CD4-positive, alpha-beta T cell treated with Interleukin-15 for 1 hour (primary cell): ENCODE measurements at regions not wholly inside any gene's neighbourhood (a gene's known extent, or its start where the extent isn't known, plus 50 kb on each side); places are given as distances from the start of the nearest gene placed in this dataset.

Experiments used
- DNase-seq: peaks from one replicate; pipeline ENCODE4 v3.0.0-alpha.2; 2020

DNA sequence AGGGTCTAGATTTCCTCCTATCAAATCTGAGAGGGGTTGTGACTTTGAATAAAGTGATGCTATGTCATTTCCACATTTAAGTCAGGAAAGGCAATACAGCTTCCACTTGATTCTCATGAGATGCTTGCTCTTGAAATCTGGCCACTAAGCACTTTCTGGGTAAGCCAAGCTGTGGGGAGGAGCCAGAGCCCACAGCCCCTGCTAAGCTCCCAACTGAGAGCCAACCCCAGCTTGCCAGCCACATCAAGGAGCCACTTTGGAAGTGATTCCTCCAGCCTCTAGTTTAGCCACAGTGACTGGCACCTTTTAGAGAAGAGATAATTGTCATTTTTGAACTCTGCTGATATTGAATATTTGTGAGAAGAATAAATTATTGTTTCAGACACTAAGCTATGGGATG is 1441.5 kb upstream of the IGFBP7 start:
- no peak for DNase-seq

DNA sequence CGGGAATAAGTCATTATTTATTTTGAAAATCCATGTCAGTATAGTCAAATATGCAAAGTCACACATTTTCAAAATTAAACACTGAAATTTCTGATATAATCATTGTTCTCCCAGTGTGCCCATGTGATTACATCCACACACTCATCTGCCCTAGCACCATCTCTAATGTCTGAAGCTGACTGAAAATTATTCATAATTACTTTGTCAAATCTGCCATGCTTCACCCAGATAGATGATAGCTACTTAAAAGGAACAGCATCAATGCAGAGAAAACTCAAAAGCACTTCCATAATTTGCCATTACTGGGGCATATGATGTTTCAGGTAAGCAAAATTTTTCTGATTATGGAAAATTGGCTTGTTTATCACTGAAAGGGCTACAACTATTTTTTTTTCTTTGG is 1433.3 kb upstream of the IGFBP7 start:
- no peak for DNase-seq

DNA sequence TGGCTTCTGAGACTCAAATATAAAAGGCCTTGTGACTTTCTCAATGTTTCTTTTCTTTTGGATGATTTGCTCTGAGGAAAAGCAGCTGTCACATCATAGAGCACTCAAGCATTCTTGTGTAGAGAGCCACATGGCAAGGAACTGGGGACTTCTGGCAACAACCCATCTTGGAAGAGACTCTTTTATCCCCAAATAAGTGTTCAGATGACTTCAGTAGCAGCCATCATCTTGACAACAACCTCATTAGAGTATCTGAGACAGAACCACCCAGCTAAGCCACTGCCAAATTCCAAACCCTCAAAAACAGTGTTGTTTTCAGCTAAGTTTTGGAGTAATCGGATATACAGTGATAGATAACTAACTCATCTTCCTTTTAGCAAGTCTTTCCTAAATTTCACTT is 1431.7 kb upstream of the IGFBP7 start:
- DNase-seq = no peak

DNA sequence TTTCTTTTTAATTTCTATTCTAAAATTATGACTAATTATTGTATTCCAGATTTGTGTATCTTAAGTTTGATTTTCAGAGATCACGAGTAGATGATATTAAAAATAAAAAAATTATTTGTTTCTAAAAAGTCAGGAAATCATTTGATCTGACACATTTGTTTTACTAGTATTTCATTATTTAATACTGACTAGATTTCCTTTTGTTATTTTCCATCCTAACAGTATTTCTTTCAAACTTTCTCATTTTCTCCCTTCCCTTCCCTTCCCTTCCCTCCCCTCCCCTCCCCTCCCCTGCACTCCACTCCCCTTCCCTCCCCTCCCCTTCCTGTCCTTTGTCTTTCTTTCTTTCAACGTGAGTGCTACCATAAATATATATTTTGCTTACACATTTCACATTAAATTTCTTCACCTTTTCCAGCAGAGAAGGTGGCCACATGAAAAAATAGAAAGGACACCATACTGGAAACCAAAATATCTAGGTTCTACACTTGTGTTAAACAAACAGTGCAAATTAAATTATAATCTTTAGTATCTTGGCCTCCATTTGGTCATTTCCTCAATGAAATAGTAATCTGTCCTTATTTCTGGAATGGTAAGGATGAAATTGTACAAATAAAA is 1412.7 kb upstream of the IGFBP7 start:
- DNase-seq = no peak

DNA sequence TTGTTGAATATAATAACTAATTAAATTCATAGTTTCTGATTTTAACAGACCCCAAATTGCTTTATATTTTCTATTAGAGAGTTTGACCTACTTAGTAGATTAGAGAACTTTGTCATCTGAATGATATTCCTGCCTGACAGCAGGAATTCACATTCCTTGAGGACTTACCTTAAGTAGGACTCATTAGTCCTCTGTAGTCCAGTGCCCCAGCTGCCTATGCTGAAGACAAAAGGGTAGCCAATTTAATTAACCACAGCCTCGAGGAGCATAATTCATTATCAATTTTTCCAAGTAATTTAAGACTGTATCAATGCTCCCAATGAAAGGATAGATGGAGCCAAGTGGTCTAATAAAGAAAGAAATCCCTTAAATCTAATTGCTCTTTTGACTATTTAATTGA is 1405.0 kb upstream of the IGFBP7 start:
- no peak for DNase-seq

DNA sequence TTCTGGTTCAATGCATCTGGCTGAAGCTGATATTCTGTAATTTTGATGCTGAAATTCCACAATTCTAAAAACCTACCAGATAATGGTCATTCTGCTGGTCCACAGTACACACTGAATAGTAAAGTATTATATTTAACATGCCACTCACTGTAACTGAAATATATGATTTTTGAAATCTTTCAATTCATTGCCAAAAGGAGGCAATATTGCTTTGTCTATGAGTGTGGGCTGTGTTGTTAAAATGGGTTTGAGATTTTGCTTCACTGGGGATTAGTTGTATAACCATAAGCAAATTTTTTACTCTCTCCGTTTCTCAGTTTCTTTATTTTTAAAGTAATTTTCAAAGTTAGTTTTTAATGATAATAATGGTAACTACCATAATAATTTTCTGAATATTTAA is 1404.1 kb upstream of the IGFBP7 start:
- no peak for DNase-seq

DNA sequence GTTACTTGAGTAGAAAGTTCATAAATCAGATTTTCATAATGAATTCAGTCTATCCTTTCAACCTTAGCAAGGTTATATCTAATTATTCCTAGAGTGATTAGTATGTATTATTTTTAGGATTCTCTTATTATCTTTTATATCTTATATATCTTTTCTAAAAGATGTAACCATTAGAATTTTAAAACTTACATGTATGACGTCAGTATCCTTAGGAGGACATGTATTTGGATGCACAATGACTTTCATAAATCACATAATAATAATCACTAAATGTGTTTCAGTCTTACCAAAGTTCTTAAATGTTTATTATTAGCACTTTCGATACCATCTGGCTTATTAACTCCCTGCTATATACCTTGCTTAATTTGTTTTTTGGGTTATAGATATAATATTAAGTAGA is 1400.5 kb upstream of the IGFBP7 start:
- DNase-seq = no peak

DNA sequence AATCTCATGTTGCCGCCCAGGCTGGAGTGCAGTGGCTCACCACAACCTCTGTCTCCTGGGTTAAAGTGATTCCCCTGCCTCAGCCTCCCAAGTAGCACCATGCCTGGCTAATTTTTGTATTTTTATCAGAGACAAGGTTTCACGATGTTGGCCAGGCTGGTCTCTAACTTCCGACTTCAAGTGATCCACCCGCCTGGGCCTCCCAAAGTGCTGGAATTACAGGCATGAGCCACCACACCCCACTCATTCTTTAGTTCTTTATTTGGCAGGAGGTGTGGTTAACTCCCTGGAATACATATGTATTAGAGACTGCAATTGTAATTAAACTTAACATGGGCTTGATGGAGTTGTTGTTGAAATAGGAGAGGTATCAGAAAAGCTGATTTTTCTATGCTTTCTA is 1396.9 kb upstream of the IGFBP7 start:
- DNase-seq = no peak

DNA sequence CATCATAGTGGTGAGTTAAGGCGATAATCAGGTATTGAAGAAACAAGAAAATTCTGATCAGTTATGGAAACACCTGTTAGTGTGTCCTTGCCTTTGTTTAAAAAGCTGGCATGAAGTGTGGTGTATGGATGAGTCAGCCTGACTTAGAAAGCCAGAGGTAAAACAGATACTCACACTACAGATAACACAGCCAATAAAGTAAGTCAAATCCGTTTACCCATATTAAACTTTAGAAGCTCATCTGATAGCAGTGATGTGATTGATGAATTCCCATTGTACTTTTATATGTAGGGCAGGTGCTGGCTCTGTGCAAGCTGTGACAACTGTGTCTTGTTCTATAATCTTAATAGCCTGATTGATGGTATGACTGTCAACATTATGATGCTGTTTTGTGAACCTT is 1392.7 kb upstream of the IGFBP7 start:
- DNase-seq = no peak

DNA sequence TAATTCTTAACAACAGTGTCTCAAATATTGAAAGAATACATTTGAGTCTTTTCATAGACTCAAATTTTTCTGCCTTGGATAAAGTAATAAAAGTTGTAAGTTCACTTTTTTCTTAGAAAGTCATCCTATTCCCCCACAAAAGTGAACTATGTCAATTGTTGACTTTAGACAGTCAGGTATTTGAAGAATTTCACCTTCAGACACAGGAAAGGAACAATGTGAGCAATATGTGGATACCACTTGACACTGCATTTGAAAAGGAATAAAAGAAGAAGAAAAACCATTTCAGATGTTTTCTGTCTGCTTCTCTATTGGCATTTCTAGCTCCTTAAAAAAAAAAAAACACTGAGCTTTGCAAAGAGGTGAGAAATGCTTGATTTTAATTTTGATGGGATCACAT is 1389.0 kb upstream of the IGFBP7 start:
- no peak for DNase-seq

DNA sequence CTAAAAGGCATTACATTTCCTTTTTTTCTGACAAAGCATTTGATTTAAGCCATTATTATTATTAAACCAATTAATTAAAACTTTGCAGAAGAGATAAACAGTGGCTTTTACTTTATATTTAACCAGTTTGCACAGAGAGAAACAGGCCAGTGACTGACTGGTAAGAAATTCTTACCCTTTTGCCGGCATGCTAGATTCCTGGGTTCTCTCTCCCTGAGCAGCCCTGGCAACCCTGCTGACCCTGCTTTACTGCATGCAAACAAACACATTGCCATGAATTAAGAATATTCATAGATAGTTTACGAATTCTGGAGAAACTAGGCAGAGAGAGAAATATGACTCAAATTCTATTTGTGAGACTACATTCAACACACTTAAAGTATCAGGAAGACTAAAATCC is 1381.4 kb upstream of the IGFBP7 start:
- no peak for DNase-seq

DNA sequence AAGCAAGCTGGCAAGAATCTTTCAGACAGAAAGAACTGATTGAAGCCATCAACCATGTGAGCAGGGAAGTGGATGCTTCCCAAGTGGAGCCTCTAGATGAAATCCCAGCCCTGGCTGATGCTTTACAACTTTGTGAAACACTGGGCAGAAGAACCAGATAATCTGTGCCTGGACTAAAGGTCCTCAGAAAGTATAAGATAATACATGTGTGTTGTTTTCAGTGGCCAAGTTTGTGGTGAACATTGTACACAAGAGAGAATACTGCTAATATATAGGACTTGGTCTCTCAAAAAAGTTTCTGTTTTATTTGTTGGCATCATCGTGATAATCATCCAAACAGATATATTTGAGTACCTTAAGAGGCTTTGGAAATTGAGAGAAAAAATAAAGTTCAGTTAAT is 1367.8 kb upstream of the IGFBP7 start:
- no peak for DNase-seq

DNA sequence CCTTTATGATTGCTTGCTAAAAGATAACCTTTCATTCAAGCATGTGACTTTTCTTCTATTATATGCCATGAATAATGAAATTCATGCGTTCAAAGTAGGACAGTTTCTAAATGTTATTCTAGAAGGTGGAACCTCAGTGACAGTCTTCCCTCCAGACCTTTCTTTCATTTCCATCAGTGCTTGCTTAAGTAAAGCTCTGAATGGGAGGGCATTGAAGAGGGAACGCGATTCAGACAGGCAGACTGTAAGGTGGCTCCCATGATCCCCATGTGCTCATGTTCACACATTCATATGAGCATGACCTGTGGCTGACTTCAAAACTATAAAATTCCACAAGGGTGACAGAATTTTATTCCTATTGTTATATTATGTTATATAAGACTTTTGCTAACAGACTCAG is 1367.3 kb upstream of the IGFBP7 start:
- DNase-seq = no peak

DNA sequence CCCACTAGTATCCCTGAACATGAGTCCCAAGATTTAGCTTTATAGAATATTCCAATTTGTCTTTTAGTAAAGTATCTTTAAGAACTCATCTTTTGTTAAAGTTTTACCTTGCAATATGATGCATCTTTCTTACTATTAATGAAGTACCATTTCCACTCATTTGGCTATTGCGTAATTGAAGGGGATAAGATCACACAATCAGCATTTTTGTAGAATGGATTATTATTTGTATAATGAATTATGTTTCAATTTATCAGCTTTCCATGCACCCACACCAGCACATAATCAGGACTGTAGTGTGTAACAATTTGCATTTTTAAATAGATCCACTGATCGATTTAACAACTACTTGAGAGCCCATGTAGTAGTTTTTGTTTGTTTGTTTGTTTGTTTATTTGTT is 1364.9 kb upstream of the IGFBP7 start:
- DNase-seq = no peak

DNA sequence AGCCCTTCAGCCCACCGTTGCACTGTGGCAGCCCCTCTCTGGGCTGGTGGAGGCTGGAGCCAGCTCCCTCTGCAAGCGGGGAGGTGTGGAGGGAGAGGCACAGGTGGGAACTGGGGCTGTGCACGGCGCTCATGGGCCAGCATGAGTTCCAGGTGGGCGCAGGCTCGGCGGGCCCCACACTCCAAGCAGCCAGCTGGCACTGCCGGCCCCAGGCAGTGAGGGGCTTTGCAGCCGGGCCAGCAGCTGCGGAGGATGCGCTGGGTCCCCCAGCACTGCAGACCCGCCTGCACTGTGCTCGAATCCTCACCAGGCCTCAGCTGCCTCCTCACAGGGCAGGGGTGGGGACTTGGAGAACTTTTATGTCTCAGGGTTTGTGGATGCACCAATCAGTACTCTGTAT is 1354.8 kb upstream of the IGFBP7 start:
- no peak for DNase-seq

DNA sequence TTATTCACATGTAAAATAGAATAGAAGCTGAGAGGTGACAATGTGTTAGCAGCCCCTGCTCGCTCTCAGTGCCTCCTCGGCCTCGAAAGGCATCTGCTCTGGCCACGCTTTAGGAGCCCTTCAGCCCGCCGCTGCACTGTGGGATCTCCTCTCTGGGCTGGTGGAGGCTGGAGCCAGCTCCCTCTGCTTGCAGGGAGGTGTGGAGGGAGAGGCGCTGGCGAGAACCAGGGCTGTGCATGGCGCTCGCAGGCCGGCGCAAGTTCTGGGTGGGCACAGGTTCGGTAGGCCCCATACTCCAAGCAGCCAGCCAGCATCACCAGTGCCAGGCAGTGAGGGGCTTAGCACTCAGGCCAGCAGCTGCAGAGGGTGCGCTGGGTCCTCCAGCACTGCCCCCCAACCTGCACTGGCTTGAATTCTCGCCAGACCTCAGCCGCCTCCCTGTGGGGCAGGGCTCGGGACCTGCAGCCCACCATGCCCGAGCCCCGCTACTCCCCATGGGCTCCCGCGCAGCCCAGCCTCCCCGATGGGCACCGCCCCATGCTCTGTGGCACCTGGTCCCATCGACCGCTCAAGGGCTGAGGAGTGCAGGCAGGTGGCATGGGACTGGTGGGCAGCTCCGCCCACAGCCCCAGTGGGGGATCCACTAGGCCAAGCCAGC is 1346.7 kb upstream of the IGFBP7 start:
- no peak for DNase-seq

DNA sequence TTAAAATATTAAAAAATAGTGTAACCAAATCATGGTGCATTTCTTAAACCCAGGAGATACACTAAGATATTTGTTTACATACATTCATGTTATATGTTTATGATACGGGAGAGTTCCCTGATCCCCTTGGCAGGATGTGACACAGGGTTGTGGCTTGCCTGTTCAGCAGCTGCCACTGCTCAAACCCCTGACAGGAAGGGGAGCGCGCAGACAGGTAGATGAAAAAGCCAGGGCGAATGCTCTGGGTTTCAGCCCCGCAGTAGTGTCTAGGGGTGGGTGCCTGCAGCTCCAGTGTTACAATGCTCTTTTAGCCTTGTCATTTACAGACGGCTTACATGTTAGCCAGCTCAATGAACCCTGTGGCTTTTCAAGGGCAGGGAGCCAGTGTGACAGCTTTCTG is 1343.8 kb upstream of the IGFBP7 start:
- DNase-seq = no peak

DNA sequence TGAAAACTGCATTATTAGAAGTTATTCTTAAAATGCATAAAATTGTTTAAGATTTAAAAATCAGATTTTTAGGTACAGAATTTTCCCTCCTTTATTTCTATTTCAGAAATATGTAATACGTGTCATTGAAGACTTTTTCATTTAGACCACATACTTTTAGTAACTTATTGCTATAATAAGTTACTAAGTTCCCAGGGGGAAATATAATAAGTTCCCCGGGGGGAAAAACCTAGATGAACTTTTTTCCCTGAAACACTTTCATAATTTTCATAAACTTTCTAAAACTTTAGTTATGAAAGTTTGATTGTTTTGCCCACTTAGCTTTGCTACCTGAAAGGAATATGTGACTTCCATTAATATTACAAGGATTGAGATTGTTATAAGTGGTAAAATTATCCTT is 1341.5 kb upstream of the IGFBP7 start:
- DNase-seq = no peak

DNA sequence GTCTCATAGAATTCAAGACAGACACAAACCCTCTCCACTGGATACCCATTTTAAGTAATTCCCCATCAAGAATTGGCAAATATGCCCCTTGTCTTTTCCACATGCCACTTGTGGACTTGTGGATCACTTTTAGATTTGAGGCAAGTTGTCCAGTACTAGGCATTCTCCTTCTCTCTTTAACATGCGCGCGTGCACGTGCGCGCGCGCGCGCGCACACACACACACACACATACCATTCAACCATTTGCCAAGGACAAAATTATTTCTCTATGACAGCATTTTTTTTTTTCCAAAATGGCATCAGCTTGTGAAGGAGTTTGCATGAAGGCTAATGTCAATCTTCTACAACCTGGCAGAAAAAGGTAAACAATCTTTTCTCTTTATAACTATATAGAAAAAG is 1325.7 kb upstream of the IGFBP7 start:
- no peak for DNase-seq

DNA sequence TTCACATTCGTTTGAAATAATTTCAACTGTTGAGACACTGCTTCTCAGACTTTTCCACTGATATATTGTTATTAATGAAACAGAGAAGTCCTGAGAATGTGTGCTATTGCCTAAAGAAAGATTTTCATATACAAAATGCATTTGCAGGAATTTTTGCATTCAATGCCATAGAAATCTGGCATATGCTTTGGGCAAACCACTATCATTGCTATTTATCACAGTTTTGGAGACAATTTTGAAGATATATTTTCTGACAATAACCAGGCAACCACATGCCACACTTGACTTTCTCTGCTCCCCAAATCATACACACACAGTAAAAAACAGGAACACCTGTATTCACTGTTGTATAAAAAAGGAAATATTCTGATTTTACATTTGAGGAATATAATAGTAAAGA is 1303.7 kb upstream of the IGFBP7 start:
- DNase-seq = no peak

DNA sequence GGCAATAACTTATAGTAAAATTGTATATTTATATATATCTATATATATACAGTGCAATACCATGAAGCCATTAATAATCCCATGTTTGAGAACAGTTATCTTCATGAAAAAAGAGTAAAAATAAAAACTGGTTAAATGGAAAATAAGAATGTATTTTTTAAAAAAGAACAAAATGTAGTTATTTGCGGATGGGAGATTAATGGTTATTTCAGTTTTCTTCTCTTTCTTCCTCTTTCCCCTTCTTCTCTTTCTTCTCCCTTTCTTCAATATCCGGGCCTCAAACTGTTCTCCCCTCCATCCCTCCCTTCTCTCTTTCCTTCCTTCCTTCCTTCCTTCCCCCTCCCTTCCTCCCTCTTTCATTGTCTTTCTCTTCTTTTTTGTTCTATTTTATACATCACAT is 1301.7 kb upstream of the IGFBP7 start:
- DNase-seq = no peak

DNA sequence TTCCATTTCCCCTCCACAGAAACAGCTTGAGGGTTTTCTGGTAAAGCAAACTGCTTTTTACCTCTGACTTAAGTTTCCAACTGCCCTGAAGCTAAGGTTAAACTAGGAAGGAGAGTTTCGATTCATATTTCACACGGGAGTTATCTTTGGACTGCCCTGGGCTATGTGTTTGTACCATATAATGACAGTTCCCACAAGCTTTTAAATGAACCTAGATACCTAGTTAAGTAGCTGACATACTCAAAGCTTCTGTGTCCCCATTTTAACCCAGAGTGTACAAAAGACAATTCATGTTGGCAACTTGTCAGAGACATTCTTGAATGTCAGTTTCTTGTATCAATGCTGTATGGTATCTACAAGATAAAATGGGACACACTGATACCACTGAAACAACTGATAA is 1296.6 kb upstream of the IGFBP7 start:
- no peak for DNase-seq

DNA sequence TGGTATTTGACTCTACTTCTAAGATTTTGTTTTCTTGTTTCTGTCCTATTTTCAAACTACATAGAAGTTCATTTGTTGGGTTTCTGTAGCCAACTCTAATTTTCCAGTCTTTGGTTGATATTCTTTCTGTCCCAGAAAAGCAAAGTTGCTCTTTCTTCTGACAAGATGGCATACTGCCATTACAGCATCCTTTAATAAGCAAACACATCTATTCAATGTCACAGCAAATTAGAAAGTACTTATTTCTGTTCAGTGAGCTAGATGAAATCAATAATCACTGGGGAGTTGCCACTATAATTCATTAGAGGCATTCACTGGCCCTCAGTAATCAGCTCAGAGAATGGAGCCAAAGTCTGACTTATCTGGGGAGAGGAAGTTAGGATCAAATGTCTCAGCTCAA is 1258.0 kb upstream of the IGFBP7 start:
- DNase-seq = no peak

DNA sequence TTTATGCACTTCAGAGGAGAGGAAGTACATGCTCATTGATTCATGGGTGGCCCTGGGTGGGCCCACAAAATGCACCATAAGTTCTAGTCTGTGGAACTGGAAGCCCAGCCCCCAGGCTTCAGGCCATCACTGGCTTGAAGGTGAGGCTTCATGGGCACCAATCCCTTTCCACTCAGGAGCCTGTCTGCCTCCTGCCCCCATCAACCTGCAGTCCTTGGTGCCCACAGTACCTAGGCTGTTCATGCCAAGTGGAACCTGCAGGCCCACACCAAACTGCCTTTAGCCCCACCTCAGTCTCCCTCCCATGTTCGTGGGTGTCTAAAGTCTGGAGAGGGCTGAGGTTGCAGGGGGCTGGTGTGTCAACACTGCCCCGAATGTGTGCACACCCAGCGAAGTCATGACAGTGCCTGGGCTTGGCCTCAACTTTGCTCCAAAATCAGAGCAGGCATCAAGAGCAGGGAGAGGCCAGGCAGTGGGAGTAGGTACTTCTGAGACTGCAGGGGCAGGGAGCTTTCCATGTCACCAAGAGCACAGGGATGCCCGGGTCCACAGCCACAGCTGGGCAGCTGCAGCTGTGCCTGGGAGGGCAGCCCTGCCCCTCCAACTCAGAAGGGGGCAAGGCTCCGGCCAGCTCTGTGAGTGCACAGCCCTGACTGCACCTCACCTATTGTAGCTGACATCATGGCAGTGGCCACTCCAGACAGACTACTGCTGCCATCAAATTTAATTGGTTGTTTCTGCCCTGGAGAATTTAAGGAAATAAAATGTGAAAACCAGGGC is 1250.4 kb upstream of the IGFBP7 start:
- no peak for DNase-seq

DNA sequence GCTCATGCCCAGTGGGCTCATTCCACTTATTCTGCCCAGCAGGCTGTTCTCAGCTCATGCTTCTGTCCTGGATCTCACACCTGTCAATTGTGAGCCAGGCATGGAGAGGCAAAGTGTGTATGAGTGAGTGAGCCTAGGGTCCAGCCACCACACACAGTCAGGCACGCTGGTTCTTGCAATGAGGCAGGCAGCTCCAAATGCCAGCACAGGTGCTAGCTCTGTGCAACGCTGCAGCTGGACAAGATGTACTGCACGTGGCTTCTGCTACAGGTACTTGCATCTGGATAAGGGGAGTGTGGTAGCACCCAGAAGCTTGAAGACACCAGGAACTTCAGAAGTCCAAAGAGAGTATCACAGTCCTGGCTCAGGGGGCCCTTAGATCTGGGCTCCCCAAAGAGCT is 1249.4 kb upstream of the IGFBP7 start:
- no peak for DNase-seq
